Neural cell (in vitro differentiated cells): ENCODE measurements at regions not wholly inside any gene's neighbourhood (a gene's known extent, or its start where the extent isn't known, plus 50 kb on each side); places are given as distances from the start of the nearest gene placed in this dataset.

ENCODE experiments used
- EZH2 ChIP-seq: fragments of 200-600, 300-800 bp; shearing (Covaris generic), sonication (generic); IDR thresholded peaks from 2 replicates; pipeline ENCODE4 v1.6.1; 2014; ENCODE audit warnings: antibody characterized with exemption, low read length, borderline replicate concordance, mild to moderate bottlenecking; ENCODE audit not compliant: insufficient read depth, poor library complexity, severe bottlenecking
- MXI1 ChIP-seq: fragments of 450-650 bp; conservative IDR thresholded peaks from 2 replicates; pipeline ENCODE4 v1.6.1; 2014; ENCODE audit warnings: antibody characterized with exemption, mild to moderate bottlenecking; ENCODE audit not compliant: poor library complexity, severe bottlenecking
- POLR2AphosphoS5 ChIP-seq: IDR thresholded peaks from 2 replicates; pipeline ENCODE4 v1.6.1; 2012
- RAD21 ChIP-seq: fragments of 450-650 bp; conservative IDR thresholded peaks from 2 replicates; pipeline ENCODE4 v1.6.1; 2014; ENCODE audit warnings: antibody characterized with exemption, mild to moderate bottlenecking, moderate library complexity
- TAF1 ChIP-seq: IDR thresholded peaks from 2 replicates; pipeline ENCODE4 v1.6.1; 2012; ENCODE audit warnings: low read depth
- TF ChIP-seq, protein P1 (sequence below): fragments of 450-650 bp; IDR thresholded peaks from 2 replicates; pipeline ENCODE4 v1.5.1; 2014; ENCODE audit warnings: antibody characterized with exemption, mild to moderate bottlenecking, moderate library complexity; ENCODE audit not compliant: poor library complexity, severe bottlenecking

DNA sequence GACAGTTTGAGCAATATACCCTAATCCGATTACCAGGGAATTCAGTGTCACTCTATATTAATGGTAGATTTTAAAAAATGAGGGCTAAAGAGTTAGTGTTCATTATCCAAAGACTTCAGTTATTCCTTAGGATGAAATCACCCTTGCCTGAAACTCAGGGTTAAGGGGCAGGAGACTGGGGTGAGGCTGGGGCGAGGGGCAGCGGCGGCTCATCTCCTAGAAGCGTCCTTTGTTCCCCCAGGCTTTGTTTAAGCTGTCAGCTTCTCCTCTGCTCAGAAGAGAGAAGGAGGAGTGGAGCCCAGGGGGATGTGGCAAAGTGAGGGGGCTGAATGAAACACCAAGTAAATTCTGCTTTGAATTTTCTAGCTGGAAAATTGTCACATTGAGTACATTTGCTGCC lies 117.7 kb upstream of the ELAC2 start:
- TF ChIP-seq TAF1, result no peak
- TF ChIP-seq, protein P1, sequence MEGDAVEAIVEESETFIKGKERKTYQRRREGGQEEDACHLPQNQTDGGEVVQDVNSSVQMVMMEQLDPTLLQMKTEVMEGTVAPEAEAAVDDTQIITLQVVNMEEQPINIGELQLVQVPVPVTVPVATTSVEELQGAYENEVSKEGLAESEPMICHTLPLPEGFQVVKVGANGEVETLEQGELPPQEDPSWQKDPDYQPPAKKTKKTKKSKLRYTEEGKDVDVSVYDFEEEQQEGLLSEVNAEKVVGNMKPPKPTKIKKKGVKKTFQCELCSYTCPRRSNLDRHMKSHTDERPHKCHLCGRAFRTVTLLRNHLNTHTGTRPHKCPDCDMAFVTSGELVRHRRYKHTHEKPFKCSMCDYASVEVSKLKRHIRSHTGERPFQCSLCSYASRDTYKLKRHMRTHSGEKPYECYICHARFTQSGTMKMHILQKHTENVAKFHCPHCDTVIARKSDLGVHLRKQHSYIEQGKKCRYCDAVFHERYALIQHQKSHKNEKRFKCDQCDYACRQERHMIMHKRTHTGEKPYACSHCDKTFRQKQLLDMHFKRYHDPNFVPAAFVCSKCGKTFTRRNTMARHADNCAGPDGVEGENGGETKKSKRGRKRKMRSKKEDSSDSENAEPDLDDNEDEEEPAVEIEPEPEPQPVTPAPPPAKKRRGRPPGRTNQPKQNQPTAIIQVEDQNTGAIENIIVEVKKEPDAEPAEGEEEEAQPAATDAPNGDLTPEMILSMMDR, result no peak
- no peak for TF ChIP-seq EZH2
- TF ChIP-seq MXI1, result no peak
- TF ChIP-seq POLR2AphosphoS5, result no peak
- TF ChIP-seq RAD21, result no peak
